Glutamatergic neuron (in vitro differentiated cells): ENCODE measurements at regions not wholly inside any gene's neighbourhood (a gene's known extent, or its start where the extent isn't known, plus 50 kb on each side); places are given as distances from the start of the nearest gene placed in this dataset.

Experiments used
- DNase-seq: peaks from one replicate; pipeline ENCODE4 v3.0.0; 2022
- H3K27ac Mint-ChIP-seq: one replicate; pipeline ENCODE4 v1.8.0; 2020; ENCODE audit warnings: mild to moderate bottlenecking, mixed read lengths, inconsistent platforms; ENCODE audit not compliant: unreplicated experiment
- H3K27me3 Mint-ChIP-seq: one replicate; pipeline ENCODE4 v1.8.0; 2020; ENCODE audit warnings: mild to moderate bottlenecking, moderate library complexity, mixed read lengths, inconsistent platforms; ENCODE audit not compliant: unreplicated experiment
- H3K36me3 Mint-ChIP-seq: one replicate; pipeline ENCODE4 v1.8.0; 2020; ENCODE audit warnings: mild to moderate bottlenecking, mixed read lengths, inconsistent platforms; ENCODE audit not compliant: unreplicated experiment
- H3K4me1 Mint-ChIP-seq: one replicate; pipeline ENCODE4 v1.8.0; 2020; ENCODE audit warnings: mild to moderate bottlenecking, low read depth, mixed read lengths, inconsistent platforms; ENCODE audit not compliant: unreplicated experiment
- H3K4me3 Mint-ChIP-seq: one replicate; pipeline ENCODE4 v1.8.0; 2020; ENCODE audit warnings: mild to moderate bottlenecking, mixed read lengths, inconsistent platforms; ENCODE audit not compliant: unreplicated experiment
- H3K9me3 Mint-ChIP-seq: one replicate; pipeline ENCODE4 v1.8.0; 2020; ENCODE audit warnings: mild to moderate bottlenecking, moderate library complexity, mixed read lengths, inconsistent platforms; ENCODE audit not compliant: unreplicated experiment
- CTCF ChIP-seq: fragments of 200-600 bp; sonication (generic); IDR thresholded peaks from one replicate; pipeline ENCODE4 v1.5.0; 2021; ENCODE audit not compliant: partially characterized antibody, unreplicated experiment

GRCh38 chr5:34483442-34484033 is 172.6 kb upstream of the RAI14 start:
- TF ChIP-seq CTCF = no peak
- H3K27ac Mint-ChIP-seq = no peak overlapping the region
- no peak for DNase-seq
- peaks cover 19% of the 10 kb centered on the region for H3K4me1 Mint-ChIP-seq
- H3K27me3 Mint-ChIP-seq = no peaks in the 10 kb centered on the region
- H3K4me3 Mint-ChIP-seq = no peak overlapping the region
- H3K9me3 Mint-ChIP-seq = peaks cover 7% of the 10 kb centered on the region
- no peaks in the 10 kb centered on the region for H3K36me3 Mint-ChIP-seq

GRCh38 chr5:34484216-34484920 is 171.8 kb upstream of the RAI14 start:
- Mint-ChIP-seq H3K27me3 (no peaks in the 10 kb centered on the region), H3K27ac (no peak overlapping the region), H3K9me3 (peaks cover 7% of the 10 kb centered on the region), H3K4me3 (no peak overlapping the region), H3K36me3 (no peaks in the 10 kb centered on the region), H3K4me1 (peaks cover 19% of the 10 kb centered on the region)
- TF ChIP-seq CTCF = no peak
- DNase-seq = no peak

GRCh38 chr5:34485768-34486030 is 170.4 kb upstream of the RAI14 start:
- Mint-ChIP-seq H3K9me3 (peaks cover 7% of the 10 kb centered on the region), H3K4me1 (peaks cover 20% of the 10 kb centered on the region), H3K27ac (no peak overlapping the region), H3K27me3 (no peaks in the 10 kb centered on the region), H3K36me3 (no peaks in the 10 kb centered on the region), H3K4me3 (no peak overlapping the region)
- no peak for TF ChIP-seq CTCF
- no peak for DNase-seq

GRCh38 chr5:34486160-34486848 is 169.8 kb upstream of the RAI14 start:
- Mint-ChIP-seq H3K27ac (no peak overlapping the region), H3K36me3 (no peaks in the 10 kb centered on the region), H3K4me3 (no peak overlapping the region), H3K4me1 (peaks cover 26% of the 10 kb centered on the region), H3K27me3 (no peaks in the 10 kb centered on the region), H3K9me3 (peaks cover 5% of the 10 kb centered on the region)
- peak; percentile 89 for TF ChIP-seq CTCF
- peak; percentile 85 for DNase-seq

- no peak for DNase-seq
- TF ChIP-seq CTCF = no peak
- Mint-ChIP-seq H3K27ac (no peak overlapping the region), H3K36me3 (no peaks in the 10 kb centered on the region), H3K27me3 (no peaks in the 10 kb centered on the region), H3K9me3 (peaks cover 5% of the 10 kb centered on the region), H3K4me1 (peaks cover 30% of the 10 kb centered on the region), H3K4me3 (no peak overlapping the region)
Observed at GRCh38 chr5:34486849-34487158, 169.3 kb upstream of the RAI14 start.
